SK-N-DZ (cell line): ENCODE measurements at regions not wholly inside any gene's neighbourhood (a gene's known extent, or its start where the extent isn't known, plus 50 kb on each side); places are given as distances from the start of the nearest gene placed in this dataset.
"Not testable (repeated sequence)": the region's sequence is repeated elsewhere in the genome, so short reads cannot be mapped to it uniquely, and the experiment has no call there.

ENCODE experiments used
- DNase-seq: peaks from one replicate; pipeline ENCODE4 v3.0.0-alpha.2; 2015; ENCODE audit warnings: low spot score

- DNase-seq: no peak
These were observed 64.7 kb downstream of the KCNJ18 start for GRCh38 chr17:21756856-21757619.

GRCh38 chr17:21759636-21760035 is 67.3 kb downstream of the KCNJ18 start:
- DNase-seq: not testable (repeated sequence)

DNA sequence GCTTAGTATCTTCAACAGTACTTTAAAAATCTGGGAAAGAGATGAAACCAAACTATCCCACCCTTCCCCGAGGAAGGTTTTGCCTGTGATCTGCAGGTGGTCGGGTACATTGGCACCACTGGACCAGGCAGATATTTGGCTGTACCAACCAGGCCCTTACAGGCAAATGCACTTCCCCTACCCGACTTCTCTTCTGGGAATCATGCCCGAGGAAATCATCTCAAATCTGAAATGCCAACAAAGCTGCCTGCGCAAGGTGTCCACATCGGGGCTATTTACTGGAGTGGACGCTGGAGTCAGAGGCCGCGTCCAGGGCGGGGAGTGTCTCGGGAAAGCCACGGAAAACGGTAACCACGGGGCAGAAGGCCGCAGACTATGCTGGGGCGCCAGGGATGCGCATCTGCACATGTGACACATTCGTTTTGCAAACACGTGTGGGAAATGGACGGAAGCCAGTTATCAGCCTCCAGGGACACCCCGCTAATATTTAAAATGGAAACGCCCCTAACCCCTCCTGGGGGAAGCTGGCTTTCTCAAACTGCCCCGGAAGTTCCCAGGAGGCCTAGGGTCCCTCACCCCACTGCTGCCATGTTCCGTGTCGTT is 71.5 kb downstream of the KCNJ18 start:
- not testable (repeated sequence) for DNase-seq

GRCh38 chr17:21765651-21766290 is 73.4 kb downstream of the KCNJ18 start:
- DNase-seq: not testable (repeated sequence)

DNA sequence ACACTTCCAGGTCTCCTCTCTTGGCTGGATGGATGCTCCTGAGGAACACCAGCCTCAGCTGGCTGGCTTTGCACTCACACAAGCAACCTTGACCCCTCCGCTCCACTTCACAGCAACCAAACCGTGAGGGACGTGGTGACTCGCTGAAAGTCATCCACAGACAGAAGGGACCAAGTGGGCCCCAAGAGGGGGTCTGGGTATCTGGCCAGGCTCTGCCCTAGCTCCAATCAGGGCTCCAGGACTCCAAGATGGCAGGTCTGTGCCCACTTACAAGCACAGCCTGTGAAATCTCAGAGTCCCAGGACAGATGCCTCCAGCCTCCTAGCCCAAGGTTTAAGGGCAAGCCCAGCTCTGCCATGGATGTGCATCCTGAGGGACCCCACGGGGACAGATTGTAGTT is 74.2 kb downstream of the KCNJ18 start:
- DNase-seq: not testable (repeated sequence)

GRCh38 chr17:21767162-21768156 is 75.1 kb downstream of the KCNJ18 start:
- DNase-seq: not testable (repeated sequence)

DNA sequence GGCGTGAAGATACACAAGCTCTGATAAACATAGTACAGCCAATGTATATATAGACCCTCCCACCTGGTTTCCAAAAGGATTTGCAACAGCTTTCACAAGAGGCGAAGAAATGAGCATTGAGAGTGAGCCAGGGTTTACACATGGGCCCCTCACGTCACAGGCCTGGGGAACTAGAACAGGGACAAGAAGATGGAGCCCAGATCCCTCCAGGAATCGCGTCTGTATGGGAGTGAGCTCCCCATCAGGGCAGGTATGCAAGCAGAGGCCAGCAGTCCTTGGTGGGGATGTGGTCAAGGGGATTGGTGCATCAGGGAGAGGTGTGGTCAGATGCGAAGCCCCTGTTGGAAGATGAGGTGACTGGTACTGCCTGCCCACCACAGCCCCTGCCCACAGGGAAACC is 75.9 kb downstream of the KCNJ18 start:
- DNase-seq: not testable (repeated sequence)

DNA sequence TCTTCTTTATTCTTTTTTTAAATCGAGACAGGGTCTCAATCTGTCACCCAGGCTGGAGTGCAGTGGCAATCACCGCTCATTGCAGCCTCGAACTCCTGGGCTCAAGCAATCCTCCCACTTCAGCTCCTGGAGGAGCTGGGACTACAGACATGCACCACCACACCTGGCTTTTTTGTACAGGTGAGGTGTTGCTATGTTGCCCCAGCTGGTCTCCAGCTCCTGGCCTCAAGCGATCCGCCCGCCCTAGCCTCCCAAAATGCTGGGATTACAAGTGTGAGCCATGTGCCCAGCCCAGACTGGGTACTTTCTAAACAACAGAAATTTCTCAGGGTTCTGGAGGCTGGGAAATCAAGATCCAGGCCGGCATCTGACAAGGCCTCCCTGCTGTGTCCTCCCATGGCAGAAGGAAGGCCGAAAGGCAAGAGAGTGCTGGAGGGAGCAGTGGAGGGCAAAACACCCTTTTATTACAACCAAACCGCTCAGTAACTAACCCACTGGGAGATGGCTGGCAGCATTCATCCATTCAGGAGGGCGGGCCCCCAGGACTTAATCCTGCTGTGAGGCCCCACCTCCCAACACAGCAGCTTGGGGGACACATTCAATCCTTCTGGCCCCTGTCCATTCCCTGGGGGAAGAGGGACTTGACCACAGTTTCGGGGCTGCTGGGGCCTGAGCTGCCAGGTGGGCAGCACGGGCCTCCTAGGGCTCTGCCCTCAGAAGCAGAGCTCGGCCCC is 76.6 kb downstream of the KCNJ18 start:
- DNase-seq: not testable (repeated sequence)

GRCh38 chr17:21769781-21770180 is 77.5 kb downstream of the KCNJ18 start:
- DNase-seq: not testable (repeated sequence)

- not testable (repeated sequence) for DNase-seq
These were observed 78.4 kb downstream of the KCNJ18 start for GRCh38 chr17:21770466-21771446.

- no peak for DNase-seq
These were observed 80.0 kb downstream of the KCNJ18 start for GRCh38 chr17:21772321-21772720.

- not testable (repeated sequence) for DNase-seq
These were observed 80.8 kb downstream of the KCNJ18 start for GRCh38 chr17:21772991-21773713.

DNA sequence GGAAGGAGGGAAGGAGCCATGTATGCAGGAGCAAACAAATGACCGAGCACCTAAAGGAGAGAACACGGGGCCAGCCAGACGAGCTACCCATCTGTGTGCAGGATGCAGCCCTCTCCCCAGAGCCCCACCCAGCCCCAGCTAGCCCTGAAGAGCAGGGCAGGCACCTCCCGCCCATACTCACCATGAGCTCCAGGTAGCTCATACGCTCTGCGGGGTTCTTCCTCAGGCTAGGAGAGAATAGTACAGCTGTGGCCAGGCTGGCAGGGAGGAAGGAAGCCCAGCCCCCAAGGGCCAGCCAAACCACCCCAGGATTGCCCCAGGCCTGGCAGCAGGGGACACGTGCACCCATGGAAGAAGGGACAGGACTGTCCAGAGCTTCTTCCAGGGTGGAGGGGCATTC is 81.9 kb downstream of the KCNJ18 start:
- DNase-seq: no peak

GRCh38 chr17:21775566-21775965 is 83.2 kb downstream of the KCNJ18 start:
- not testable (repeated sequence) for DNase-seq

DNA sequence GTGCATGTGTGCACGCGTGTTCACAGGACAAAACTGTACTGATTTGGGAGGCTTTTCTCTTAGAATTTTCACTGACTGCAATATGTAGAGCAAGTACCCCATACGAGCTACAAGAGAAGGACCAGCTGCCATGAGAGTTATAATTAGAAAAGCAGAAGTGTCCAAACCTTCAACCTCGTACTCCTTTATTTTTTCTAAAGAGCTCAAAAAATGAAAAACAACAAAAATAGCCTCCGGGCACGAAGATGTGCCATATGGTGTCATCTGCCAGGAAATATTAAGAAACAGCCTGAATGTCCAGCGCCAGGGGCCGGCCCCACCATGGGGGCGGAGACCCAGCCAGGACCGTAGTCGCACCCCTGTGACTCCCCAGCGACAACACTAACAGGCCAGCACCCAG is 84.6 kb downstream of the KCNJ18 start:
- not testable (repeated sequence) for DNase-seq

DNA sequence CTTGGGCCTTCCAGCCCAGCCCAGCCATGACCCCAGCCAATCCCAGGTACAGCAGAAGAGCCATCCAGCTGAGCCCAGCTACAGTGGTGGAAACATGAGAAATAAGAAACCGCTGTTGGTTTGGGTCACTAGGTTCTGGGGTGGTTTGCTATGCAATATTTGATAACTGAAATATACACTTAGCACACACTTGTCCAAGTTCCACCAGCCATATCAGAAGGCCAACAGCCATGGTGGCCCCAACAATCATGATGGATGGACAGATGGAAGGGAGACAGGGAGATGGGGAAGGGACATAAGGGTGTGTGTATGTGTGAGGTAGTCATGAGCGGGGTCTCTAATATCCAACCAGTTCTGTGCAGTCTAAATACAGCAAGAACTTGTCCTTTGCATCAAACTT is 86.5 kb downstream of the KCNJ18 start:
- DNase-seq: not testable (repeated sequence)

DNA sequence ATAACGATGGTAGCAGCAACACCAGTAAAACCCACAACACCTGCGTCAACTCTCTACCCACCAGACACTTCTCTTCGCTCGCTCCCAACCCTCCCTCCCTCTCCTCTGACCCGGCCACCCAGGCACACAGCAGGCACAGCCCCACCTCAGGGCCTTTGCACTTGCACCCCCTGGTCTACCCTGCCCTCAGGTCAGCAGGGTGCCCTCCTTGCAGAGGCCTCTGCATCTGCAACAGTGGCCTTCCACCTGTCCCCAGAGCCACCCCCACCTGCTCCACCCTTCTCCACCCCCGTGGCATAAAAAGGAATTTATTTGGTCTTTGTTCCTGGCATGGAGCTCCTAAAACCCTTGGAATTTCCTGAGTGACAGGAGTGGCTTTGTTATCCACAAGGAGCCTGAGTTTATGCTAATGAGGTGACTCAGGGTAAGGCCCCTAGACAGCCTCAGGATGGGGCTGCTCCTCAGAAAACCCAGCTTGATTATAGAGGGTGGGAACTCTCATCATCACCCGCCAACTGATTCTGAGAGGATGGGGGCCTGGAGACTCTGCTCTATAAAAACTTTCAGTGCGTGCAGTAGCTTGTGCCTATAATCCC is 88.1 kb downstream of the KCNJ18 start:
- not testable (repeated sequence) for DNase-seq

GRCh38 chr17:21780919-21781665 is 88.8 kb downstream of the KCNJ18 start:
- not testable (repeated sequence) for DNase-seq
